Stimulated activated naive CD8-positive, alpha-beta T cell treated with anti-CD3 and anti-CD28 coated beads, Interleukin-15, amount 100 ng/mL, for 72 hours (primary cell): ENCODE measurements at regions not wholly inside any gene's neighbourhood (a gene's known extent, or its start where the extent isn't known, plus 50 kb on each side); places are given as distances from the start of the nearest gene placed in this dataset.
A peak's percentile ranks its signal among the peaks of the same experiment; 100 is the strongest.

Source experiments
- ATAC-seq: fragments of 150-1000 bp; cut with Tn5 transposase; 2 replicates; pipeline ENCODE4 v1.10.0; 2021; ENCODE audit warnings: mild to moderate bottlenecking, moderate library complexity
- DNase-seq, 2 donors: peaks; one replicate each; pipeline ENCODE4 v3.0.0; 2021 to 2022
- H3K27ac Mint-ChIP-seq, 2 donors: one replicate each; pipeline ENCODE4 v1.8.0; 2022; ENCODE audit warnings: mild to moderate bottlenecking in 2 of 2, mixed read lengths in 2 of 2, moderate library complexity in 2 of 2
- H3K27me3 Mint-ChIP-seq: one replicate; pipeline ENCODE4 v1.8.0; 2022; ENCODE audit warnings: mixed read lengths
- H3K4me1 Mint-ChIP-seq: one replicate; pipeline ENCODE4 v1.8.0; 2022; ENCODE audit warnings: mild to moderate bottlenecking, mixed read lengths
- H3K4me3 Mint-ChIP-seq, 2 donors: one replicate each; pipeline ENCODE4 v1.8.0; 2022; ENCODE audit warnings: mild to moderate bottlenecking in 2 of 2, mixed read lengths in 2 of 2, moderate library complexity in 1 of 2
- H3K9me3 Mint-ChIP-seq, 2 donors: one replicate each; pipeline ENCODE4 v1.8.0; 2022; ENCODE audit warnings: mixed read lengths in 2 of 2

GRCh38 chr5:56482363-56482762 is 249.2 kb upstream of the ANKRD55 start:
- H3K4me1 Mint-ChIP-seq: peaks cover 30% of the 10 kb centered on the region
- ATAC-seq (no peak), DNase-seq (no peak)
- H3K9me3 Mint-ChIP-seq: peaks cover 6 to 8% of the 10 kb centered on the region in 2 donors
- peaks cover 18% of the 10 kb centered on the region for H3K27me3 Mint-ChIP-seq
- H3K27ac Mint-ChIP-seq: peak overlapping the region in 1 of 2 donors; percentile 42
- no peak overlapping the region for H3K4me3 Mint-ChIP-seq

GRCh38 chr5:56481428-56482357 is 248.6 kb upstream of the ANKRD55 start:
- ATAC-seq (peak; percentile 44), DNase-seq (peak; percentile 17 to 25)
- peak overlapping the region; percentile 86 to 92 for H3K4me3 Mint-ChIP-seq
- H3K4me1 Mint-ChIP-seq: peaks cover 31% of the 10 kb centered on the region
- H3K27me3 Mint-ChIP-seq: peaks cover 18% of the 10 kb centered on the region
- peak overlapping the region; percentile 86 for H3K27ac Mint-ChIP-seq
- H3K9me3 Mint-ChIP-seq: peaks cover 2 to 3% of the 10 kb centered on the region in 2 donors

- Mint-ChIP-seq H3K27ac (peak overlapping the region; percentile 86), H3K4me1 (peaks cover 31% of the 10 kb centered on the region), H3K4me3 (peak overlapping the region; percentile 86 to 92), H3K9me3 (no peaks in the 10 kb centered on the region), H3K27me3 (peaks cover 18% of the 10 kb centered on the region)
- peak in 1 of 2 donors; percentile 12 for DNase-seq
- ATAC-seq: peak; percentile 62
Observed at GRCh38 chr5:56480705-56481427, 247.7 kb upstream of the ANKRD55 start.

GRCh38 chr5:56480078-56480704 is 247.1 kb upstream of the ANKRD55 start:
- DNase-seq: no peak
- H3K4me3 Mint-ChIP-seq: peak overlapping the region; percentile 69 to 75
- H3K4me1 Mint-ChIP-seq: peaks cover 31% of the 10 kb centered on the region
- no peak for ATAC-seq
- peak overlapping the region in 1 of 2 donors; percentile 22 for H3K27ac Mint-ChIP-seq
- peaks cover 18% of the 10 kb centered on the region for H3K27me3 Mint-ChIP-seq
- H3K9me3 Mint-ChIP-seq: no peaks in the 10 kb centered on the region

GRCh38 chr5:56479696-56480077 is 246.6 kb upstream of the ANKRD55 start:
- ATAC-seq (no peak), DNase-seq (no peak)
- Mint-ChIP-seq H3K27me3 (peaks cover 18% of the 10 kb centered on the region), H3K9me3 (no peaks in the 10 kb centered on the region), H3K4me1 (peaks cover 31% of the 10 kb centered on the region), H3K4me3 (peak overlapping the region; percentile 69 to 75), H3K27ac (no peak overlapping the region)

GRCh38 chr5:56479126-56479525 is 246.0 kb upstream of the ANKRD55 start:
- peaks cover 31% of the 10 kb centered on the region for H3K4me1 Mint-ChIP-seq
- peaks cover 18% of the 10 kb centered on the region for H3K27me3 Mint-ChIP-seq
- H3K9me3 Mint-ChIP-seq: no peaks in the 10 kb centered on the region
- H3K4me3 Mint-ChIP-seq: no peak overlapping the region
- ATAC-seq: no peak
- H3K27ac Mint-ChIP-seq: no peak overlapping the region
- no peak for DNase-seq

- DNase-seq (no peak), ATAC-seq (no peak)
- H3K4me3 Mint-ChIP-seq: no peak overlapping the region
- H3K9me3 Mint-ChIP-seq: no peaks in the 10 kb centered on the region
- H3K4me1 Mint-ChIP-seq: peaks cover 31% of the 10 kb centered on the region
- peaks cover 18% of the 10 kb centered on the region for H3K27me3 Mint-ChIP-seq
- H3K27ac Mint-ChIP-seq: no peak overlapping the region
Observed at GRCh38 chr5:56478062-56478461, 244.9 kb upstream of the ANKRD55 start.

- no peak overlapping the region for H3K4me3 Mint-ChIP-seq
- peaks cover 15% of the 10 kb centered on the region for H3K27me3 Mint-ChIP-seq
- no peak for DNase-seq
- no peaks in the 10 kb centered on the region for H3K9me3 Mint-ChIP-seq
- H3K4me1 Mint-ChIP-seq: peaks cover 24% of the 10 kb centered on the region
- ATAC-seq: no peak
- no peak overlapping the region for H3K27ac Mint-ChIP-seq
Observed at GRCh38 chr5:56476487-56476856, 243.3 kb upstream of the ANKRD55 start.

GRCh38 chr5:56475689-56476486 is 242.8 kb upstream of the ANKRD55 start:
- peaks cover 10% of the 10 kb centered on the region for H3K27me3 Mint-ChIP-seq
- ATAC-seq: no peak
- no peak overlapping the region for H3K4me3 Mint-ChIP-seq
- no peaks in the 10 kb centered on the region for H3K9me3 Mint-ChIP-seq
- DNase-seq: no peak
- peaks cover 18% of the 10 kb centered on the region for H3K4me1 Mint-ChIP-seq
- H3K27ac Mint-ChIP-seq: no peak overlapping the region

GRCh38 chr5:56471707-56472106 is 238.6 kb upstream of the ANKRD55 start:
- ATAC-seq (no peak), DNase-seq (no peak)
- no peaks in the 10 kb centered on the region for H3K4me1 Mint-ChIP-seq
- H3K27ac Mint-ChIP-seq: no peak overlapping the region
- H3K9me3 Mint-ChIP-seq: no peaks in the 10 kb centered on the region
- H3K27me3 Mint-ChIP-seq: no peaks in the 10 kb centered on the region
- H3K4me3 Mint-ChIP-seq: no peak overlapping the region

- Mint-ChIP-seq H3K4me1 (no peaks in the 10 kb centered on the region), H3K4me3 (no peak overlapping the region), H3K9me3 (no peaks in the 10 kb centered on the region), H3K27me3 (no peaks in the 10 kb centered on the region), H3K27ac (no peak overlapping the region)
- ATAC-seq (no peak), DNase-seq (no peak)
Observed at GRCh38 chr5:56470007-56470406, 236.9 kb upstream of the ANKRD55 start.

GRCh38 chr5:56468277-56468676 is 235.1 kb upstream of the ANKRD55 start:
- DNase-seq (no peak), ATAC-seq (no peak)
- Mint-ChIP-seq H3K9me3 (no peaks in the 10 kb centered on the region), H3K4me1 (no peaks in the 10 kb centered on the region), H3K27me3 (no peaks in the 10 kb centered on the region), H3K27ac (no peak overlapping the region), H3K4me3 (no peak overlapping the region)

- no peaks in the 10 kb centered on the region for H3K4me1 Mint-ChIP-seq
- H3K27me3 Mint-ChIP-seq: no peaks in the 10 kb centered on the region
- H3K27ac Mint-ChIP-seq: no peak overlapping the region
- DNase-seq (no peak), ATAC-seq (no peak)
- no peaks in the 10 kb centered on the region for H3K9me3 Mint-ChIP-seq
- no peak overlapping the region for H3K4me3 Mint-ChIP-seq
Observed at GRCh38 chr5:56467176-56467717, 234.1 kb upstream of the ANKRD55 start.

GRCh38 chr5:56466136-56466816 is 233.1 kb upstream of the ANKRD55 start:
- ATAC-seq: no peak
- no peak overlapping the region for H3K4me3 Mint-ChIP-seq

More at GRCh38 chr5:56466136-56466816, 233.1 kb upstream of the ANKRD55 start:
- DNase-seq: no peak
- no peaks in the 10 kb centered on the region for H3K9me3 Mint-ChIP-seq
- H3K27ac Mint-ChIP-seq: no peak overlapping the region
- no peaks in the 10 kb centered on the region for H3K27me3 Mint-ChIP-seq
- no peaks in the 10 kb centered on the region for H3K4me1 Mint-ChIP-seq
